GM19468 (cell line): ENCODE measurements at regions not wholly inside any gene's neighbourhood (a gene's known extent, or its start where the extent isn't known, plus 50 kb on each side); places are given as distances from the start of the nearest gene placed in this dataset.

Experiments used
- ATAC-seq: cut with Tn5 transposase; IDR thresholded peaks from one replicate; pipeline ENCODE4 v1.9.1; 2021; ENCODE audit warnings: mild to moderate bottlenecking, moderate library complexity, moderate number of reproducible peaks; ENCODE audit not compliant: unreplicated experiment; ENCODE audit errors: extremely low read depth

- no peak for ATAC-seq
These were observed 122.9 kb upstream of the GATB start for GRCh38 chr4:151883747-151884146.

- peak; percentile 30 for ATAC-seq
These were observed 121.4 kb upstream of the GATB start for GRCh38 chr4:151882072-151882803.

- ATAC-seq = no peak
These were observed 119.1 kb upstream of the GATB start for GRCh38 chr4:151879705-151880445.

- ATAC-seq = no peak
These were observed 115.7 kb upstream of the GATB start for GRCh38 chr4:151876381-151876988.

GRCh38 chr4:151874328-151874727, 113.5 kb upstream of the GATB start:
- no peak for ATAC-seq

- ATAC-seq = no peak
These were observed 105.7 kb upstream of the GATB start for GRCh38 chr4:151866592-151866918.

GRCh38 chr4:151865744-151866591, 105.2 kb upstream of the GATB start:
- ATAC-seq = no peak

- no peak for ATAC-seq
These were observed 104.5 kb upstream of the GATB start for GRCh38 chr4:151865312-151865711.

GRCh38 chr4:151864068-151864467, 103.3 kb upstream of the GATB start:
- ATAC-seq = no peak

GRCh38 chr4:151862766-151863165, 102.0 kb upstream of the GATB start:
- no peak for ATAC-seq

GRCh38 chr4:151860561-151861093, 99.8 kb upstream of the GATB start:
- ATAC-seq = no peak

GRCh38 chr4:151859641-151860040, 98.8 kb upstream of the GATB start:
- no peak for ATAC-seq

- ATAC-seq = no peak
These were observed 97.5 kb upstream of the GATB start for GRCh38 chr4:151858356-151858755.

GRCh38 chr4:151857368-151857767, 96.6 kb upstream of the GATB start:
- ATAC-seq = no peak

- no peak for ATAC-seq
These were observed 94.9 kb upstream of the GATB start for GRCh38 chr4:151855747-151856146.

- ATAC-seq = no peak
These were observed 93.9 kb upstream of the GATB start for GRCh38 chr4:151854731-151855130.

- ATAC-seq = no peak
These were observed 92.2 kb upstream of the GATB start for GRCh38 chr4:151853034-151853433.

- no peak for ATAC-seq
These were observed 91.4 kb upstream of the GATB start for GRCh38 chr4:151852202-151852601.

GRCh38 chr4:151851354-151851753, 90.5 kb upstream of the GATB start:
- ATAC-seq = no peak

GRCh38 chr4:151850791-151851213, 90.0 kb upstream of the GATB start:
- no peak for ATAC-seq
